ENCODE measurements at regions not wholly inside any gene's neighbourhood (a gene's known extent, or its start where the extent isn't known, plus 50 kb on each side); places are given as distances from the start of the nearest gene placed in this dataset.
A peak's percentile ranks its signal among the peaks of the same experiment; 100 is the strongest.

- Histone ChIP-seq H3K4me3 (no peak overlapping the region), H3K9me3 (no peaks in the 10 kb centered on the region), H3K27me3 (no peaks in the 10 kb centered on the region), H3K36me3 (no peaks in the 10 kb centered on the region), H3K4me1 (no peaks in the 10 kb centered on the region), H3K27ac (no peak overlapping the region)
- no peak for TF ChIP-seq POLR2A (IDR thresholded peaks at IDR 0.05)
- TF ChIP-seq, protein P1, sequence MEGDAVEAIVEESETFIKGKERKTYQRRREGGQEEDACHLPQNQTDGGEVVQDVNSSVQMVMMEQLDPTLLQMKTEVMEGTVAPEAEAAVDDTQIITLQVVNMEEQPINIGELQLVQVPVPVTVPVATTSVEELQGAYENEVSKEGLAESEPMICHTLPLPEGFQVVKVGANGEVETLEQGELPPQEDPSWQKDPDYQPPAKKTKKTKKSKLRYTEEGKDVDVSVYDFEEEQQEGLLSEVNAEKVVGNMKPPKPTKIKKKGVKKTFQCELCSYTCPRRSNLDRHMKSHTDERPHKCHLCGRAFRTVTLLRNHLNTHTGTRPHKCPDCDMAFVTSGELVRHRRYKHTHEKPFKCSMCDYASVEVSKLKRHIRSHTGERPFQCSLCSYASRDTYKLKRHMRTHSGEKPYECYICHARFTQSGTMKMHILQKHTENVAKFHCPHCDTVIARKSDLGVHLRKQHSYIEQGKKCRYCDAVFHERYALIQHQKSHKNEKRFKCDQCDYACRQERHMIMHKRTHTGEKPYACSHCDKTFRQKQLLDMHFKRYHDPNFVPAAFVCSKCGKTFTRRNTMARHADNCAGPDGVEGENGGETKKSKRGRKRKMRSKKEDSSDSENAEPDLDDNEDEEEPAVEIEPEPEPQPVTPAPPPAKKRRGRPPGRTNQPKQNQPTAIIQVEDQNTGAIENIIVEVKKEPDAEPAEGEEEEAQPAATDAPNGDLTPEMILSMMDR (IDR thresholded peaks at IDR 0.05): no peak
- DNase-seq (peak in 1 of 3 donors; percentile 27), ATAC-seq (peak; percentile 46 to 99 (median 64))
- intact Hi-C loops (cut with DNase I): no loop called here
- WGBS (ENCODE audit: insufficient coverage, low coverage, low lambda C conversion rate, missing lambda C conversion rate): 29% methylated on average over 7 of the region's 9 CpGs
These were observed 185.7 kb upstream of the AUTS2 start for GRCh38 chr7:69412331-69413146.

- H3K9me3 ChIP-seq: no peaks in the 10 kb centered on the region
- no peak overlapping the region for H3K4me3 ChIP-seq
- no peak for DNase-seq
- ATAC-seq: no peak
- WGBS (ENCODE audit: insufficient coverage, low coverage, low lambda C conversion rate, missing lambda C conversion rate): 80% methylated on average over 5 of the region's 5 CpGs
- no peak overlapping the region for H3K27ac ChIP-seq
- no peaks in the 10 kb centered on the region for H3K27me3 ChIP-seq
- no peaks in the 10 kb centered on the region for H3K4me1 ChIP-seq
- no peaks in the 10 kb centered on the region for H3K36me3 ChIP-seq
- intact Hi-C loops (cut with DNase I): no loop called here
- TF ChIP-seq, protein P1 (IDR thresholded peaks at IDR 0.05): no peak
These were observed 183.7 kb upstream of the AUTS2 start for GRCh38 chr7:69414555-69414954.

- ATAC-seq: no peak
- no peak for DNase-seq
- Histone ChIP-seq H3K9me3 (no peaks in the 10 kb centered on the region), H3K4me3 (no peak overlapping the region), H3K36me3 (no peaks in the 10 kb centered on the region), H3K27ac (no peak overlapping the region), H3K4me1 (peaks cover 0 to 11% (median 5%) of the 10 kb centered on the region in 4 donors), H3K27me3 (no peaks in the 10 kb centered on the region)
- WGBS (ENCODE audit: insufficient coverage, low coverage, low lambda C conversion rate, missing lambda C conversion rate): 78% methylated on average over 6 of the region's 7 CpGs
- intact Hi-C loops (cut with DNase I): no loop called here
- TF ChIP-seq POLR2A (IDR thresholded peaks at IDR 0.05): no peak
- TF ChIP-seq, protein P1 (IDR thresholded peaks at IDR 0.05): no peak
These were observed 179.2 kb upstream of the AUTS2 start for GRCh38 chr7:69418869-69419670.

- WGBS (ENCODE audit: insufficient coverage, low coverage, low lambda C conversion rate, missing lambda C conversion rate): 86% methylated on average over 5 of the region's 5 CpGs
- H3K27ac ChIP-seq: no peak overlapping the region
- no peak overlapping the region for H3K4me3 ChIP-seq
- ATAC-seq: no peak
- intact Hi-C loops (cut with DNase I): no loop called here
- no peak for DNase-seq
- H3K27me3 ChIP-seq: no peaks in the 10 kb centered on the region
- no peaks in the 10 kb centered on the region for H3K36me3 ChIP-seq
- no peaks in the 10 kb centered on the region for H3K9me3 ChIP-seq
- TF ChIP-seq, protein P1 (IDR thresholded peaks at IDR 0.05): no peak
- TF ChIP-seq POLR2A (IDR thresholded peaks at IDR 0.05): no peak
- H3K4me1 ChIP-seq: peaks cover 0 to 11% (median 5%) of the 10 kb centered on the region in 4 donors
These were observed 178.3 kb upstream of the AUTS2 start for GRCh38 chr7:69419934-69420333.
